B cell (primary cell): ENCODE measurements at regions not wholly inside any gene's neighbourhood (a gene's known extent, or its start where the extent isn't known, plus 50 kb on each side); places are given as distances from the start of the nearest gene placed in this dataset.

ENCODE experiments used
- ATAC-seq: fragments of 200-7000 bp; cut with Tn5 transposase; one replicate; pipeline ENCODE4 v1.10.0; 2021; ENCODE audit warnings: low read depth, mild to moderate bottlenecking, moderate number of reproducible peaks, moderate library complexity
- CTCF ChIA-PET: fragments of 350-600 bp; sonication (Branson Sonifier 250); formaldehyde crosslinking; loops from one replicate; lab custom pipeline; 2021; ENCODE audit warnings: antibody characterized with exemption, inconsistent platforms; lab: Charles Lee
- POLR2A ChIA-PET: fragments of 350-600 bp; sonication (Branson Sonifier 250); formaldehyde crosslinking; loops from one replicate; lab custom pipeline; 2021; ENCODE audit warnings: antibody characterized with exemption; lab: Charles Lee
- DNase-seq: peaks from one replicate; pipeline ENCODE4 v3.0.0; 2013
- H2AFZ ChIP-seq: 2 replicates; pipeline ENCODE4 v1.6.1; 2012; ENCODE audit warnings: mild to moderate bottlenecking, low read depth, low read length; ENCODE audit not compliant: insufficient read depth, poor library complexity, severe bottlenecking
- H3K27ac ChIP-seq, 2 donors: 1 replicate in 1 of 2; 2 replicates in 1 of 2; pipeline ENCODE4 v1.5.1; 2012 to 2013; ENCODE audit warnings: low read length in 2 of 2, mild to moderate bottlenecking in 2 of 2, moderate library complexity in 1 of 2
- H3K27me3 ChIP-seq, 4 experiments: fragments of 200-600 bp in 1 of 4; sonication (generic) in 1 of 4; replicated peaks in 1 of 4; 1 replicate in 2 of 4; 2 replicates in 2 of 4; pipeline versions ENCODE4 v1.6.1 to v1.7.0; 2013 to 2016; ENCODE audit warnings: low read length in 3 of 4, mild to moderate bottlenecking in 2 of 4, mixed read lengths in 1 of 4, moderate library complexity in 1 of 4; ENCODE audit not compliant: insufficient read depth in 4 of 4, control insufficient read depth in 3 of 4; ENCODE audit errors: control extremely low read depth in 1 of 4
- H3K36me3 ChIP-seq, 2 experiments: replicated peaks in 1 of 2; 1 replicate in 1 of 2; 2 replicates in 1 of 2; pipeline versions ENCODE4 v1.6.1 to v1.7.1; 2013; ENCODE audit warnings: low read length in 1 of 2; ENCODE audit not compliant: insufficient read depth in 2 of 2, control insufficient read depth in 1 of 2; ENCODE audit errors: control extremely low read depth in 1 of 2, extremely low read depth in 1 of 2
- H3K4me1 ChIP-seq, 2 donors: fragments of 200-600 bp in 1 of 2; sonication (generic) in 1 of 2; 1 replicate in 1 of 2; 2 replicates in 1 of 2; pipeline versions ENCODE4 v1.5.1 to v1.6.1; 2013 to 2017; ENCODE audit warnings: low read length in 2 of 2; ENCODE audit not compliant: control insufficient read depth in 2 of 2, insufficient read depth in 2 of 2
- H3K4me2 ChIP-seq: replicated peaks from 2 replicates; pipeline ENCODE3; 2012; ENCODE audit warnings: mild to moderate bottlenecking, low read depth, low read length; ENCODE audit not compliant: poor library complexity, severe bottlenecking
- H3K4me3 ChIP-seq, 5 experiments: fragments of 200-600 bp in 1 of 5; sonication (generic) in 1 of 5; 1 replicate in 3 of 5; 2 replicates in 2 of 5; pipeline versions ENCODE4 v1.5.1 to v1.7.0; 2011 to 2016; ENCODE audit warnings: low read length in 4 of 5, mild to moderate bottlenecking in 4 of 5, low read depth in 2 of 5, control low read depth in 1 of 5, moderate library complexity in 1 of 5; ENCODE audit not compliant: insufficient read depth in 1 of 5; ENCODE audit errors: control extremely low read depth in 1 of 5, extremely low read depth in 1 of 5
- H3K79me2 ChIP-seq: fragments of 200-600 bp; sonication (generic); one replicate; pipeline ENCODE4 v1.6.0; 2016; ENCODE audit warnings: low read length; ENCODE audit not compliant: control insufficient read depth, insufficient read depth
- H3K9ac ChIP-seq: fragments of 200-600 bp; sonication (generic); 2 replicates; pipeline ENCODE4 v1.6.1; 2017; ENCODE audit warnings: mild to moderate bottlenecking, low read length, moderate library complexity
- H3K9me3 ChIP-seq, 3 donors: one replicate each; pipeline versions ENCODE4 v1.6.1 to v1.7.1; 2013; ENCODE audit warnings: low read length in 2 of 3; ENCODE audit not compliant: control insufficient read depth in 2 of 3, insufficient read depth in 1 of 3; ENCODE audit errors: control extremely low read depth in 1 of 3
- H4K20me1 ChIP-seq: 2 replicates; pipeline ENCODE4 v1.6.0; 2012; ENCODE audit warnings: mild to moderate bottlenecking, low read length; ENCODE audit not compliant: insufficient read depth, control insufficient read depth, poor library complexity, severe bottlenecking
- H3K27ac Mint-ChIP-seq: one replicate; pipeline ENCODE4 v1.8.0; 2021; ENCODE audit warnings: mixed read lengths
- H3K27me3 Mint-ChIP-seq: one replicate; pipeline ENCODE4 v1.8.0; 2021; ENCODE audit warnings: mixed read lengths
- H3K4me1 Mint-ChIP-seq: one replicate; pipeline ENCODE4 v1.8.0; 2021; ENCODE audit warnings: mixed read lengths
- H3K4me3 Mint-ChIP-seq: one replicate; pipeline ENCODE4 v1.8.0; 2021; ENCODE audit warnings: mixed read lengths
- H3K9me3 Mint-ChIP-seq: one replicate; pipeline ENCODE4 v1.8.0; 2022; ENCODE audit warnings: mixed read lengths; ENCODE audit not compliant: insufficient read depth
- CTCF ChIP-seq: fragments of 200-600 bp; IDR thresholded peaks from one replicate; pipeline ENCODE4 v1.8.0; 2022; ENCODE audit warnings: antibody characterized with exemption, mild to moderate bottlenecking
- EZH2 ChIP-seq: IDR thresholded peaks from 2 replicates; pipeline ENCODE4 v1.6.1; 2012; ENCODE audit warnings: borderline replicate concordance, low read depth, mild to moderate bottlenecking, moderate library complexity, low read length; ENCODE audit not compliant: insufficient read depth, poor library complexity, severe bottlenecking
- WGBS: methylation state at CpG from one replicate; pipeline ENCODE4 v1.1.5; 2013; ENCODE audit warnings: missing lambda C conversion rate; ENCODE audit not compliant: insufficient coverage; 5-methylcytosine and 5-hydroxymethylcytosine counted together
- intact Hi-C: fragments of 100-400 bp; cut with micrococcal nuclease; formaldehyde crosslinking; loops from one replicate; pipeline ENCODE4 v1.10.0; 2022

- H3K36me3 ChIP-seq = no peaks in the 10 kb centered on the region
- TF ChIP-seq EZH2 (no peak), CTCF (no peak)
- H3K79me2 ChIP-seq = no peaks in the 10 kb centered on the region
- CTCF ChIA-PET = interaction anchor here (1.5 kb wide), 1 partner anchor 9 kb away, joined by 4 read pairs; no protein-coding TSS in a partner anchor
- no peak overlapping the region for H3K4me2 ChIP-seq
- H3K9me3 Mint-ChIP-seq = peaks cover 8% of the 10 kb centered on the region
- H3K27ac ChIP-seq = no peak overlapping the region
- ATAC-seq (no peak), DNase-seq (no peak)
- H3K9me3 ChIP-seq = no peaks in the 10 kb centered on the region
- no peaks in the 10 kb centered on the region for H3K4me1 ChIP-seq
- H3K9ac ChIP-seq = no peak overlapping the region
- H3K4me3 ChIP-seq = no peak overlapping the region
- H4K20me1 ChIP-seq = no peaks in the 10 kb centered on the region
- POLR2A ChIA-PET = no interaction called here
- H3K27me3 ChIP-seq = no peaks in the 10 kb centered on the region
- WGBS = 67% methylated on average over 1 of the region's 2 CpGs
- intact Hi-C loops = no loop called here
- no peak overlapping the region for H3K4me3 Mint-ChIP-seq
- no peaks in the 10 kb centered on the region for H3K4me1 Mint-ChIP-seq
- no peak overlapping the region for H2AFZ ChIP-seq
- no peaks in the 10 kb centered on the region for H3K27me3 Mint-ChIP-seq
- no peak overlapping the region for H3K27ac Mint-ChIP-seq
Measured at GRCh38 chr3:20422391-20422790, 236.4 kb upstream of the SGO1 start.

GRCh38 chr3:20417388-20418108, 231.5 kb upstream of the SGO1 start:
- Histone ChIP-seq H4K20me1 (no peaks in the 10 kb centered on the region), H3K27me3 (no peaks in the 10 kb centered on the region), H3K9ac (no peak overlapping the region), H3K79me2 (no peaks in the 10 kb centered on the region), H3K9me3 (no peaks in the 10 kb centered on the region), H3K4me3 (no peak overlapping the region), H3K36me3 (no peaks in the 10 kb centered on the region), H3K4me2 (no peak overlapping the region), H2AFZ (no peak overlapping the region), H3K27ac (no peak overlapping the region), H3K4me1 (no peaks in the 10 kb centered on the region)
- CTCF ChIA-PET = no interaction called here
- Mint-ChIP-seq H3K27ac (no peak overlapping the region), H3K4me3 (no peak overlapping the region), H3K4me1 (no peaks in the 10 kb centered on the region), H3K27me3 (no peaks in the 10 kb centered on the region), H3K9me3 (no peaks in the 10 kb centered on the region)
- WGBS = 90% methylated on average over 2 of the region's 5 CpGs
- POLR2A ChIA-PET = no interaction called here
- DNase-seq (no peak), ATAC-seq (no peak)
- intact Hi-C loops = no loop called here
- no peak for TF ChIP-seq EZH2
- no peak for TF ChIP-seq CTCF
